ENCODE measurements at regions not wholly inside any gene's neighbourhood (a gene's known extent, or its start where the extent isn't known, plus 50 kb on each side); places are given as distances from the start of the nearest gene placed in this dataset.
"Not testable (repeated sequence)": the region's sequence is repeated elsewhere in the genome, so short reads cannot be mapped to it uniquely, and the experiment has no call there.

GRCh38 chr2:87438780-87439454, 309.0 kb upstream of the PLGLB2 start:
- not testable (repeated sequence) for TF ChIP-seq CTCF, POLR2A (IDR thresholded peaks at IDR 0.05)
